HK-2 (cell line): ENCODE measurements at regions not wholly inside any gene's neighbourhood (a gene's known extent, or its start where the extent isn't known, plus 50 kb on each side); places are given as distances from the start of the nearest gene placed in this dataset.
"Not testable (repeated sequence)": the region's sequence is repeated elsewhere in the genome, so short reads cannot be mapped to it uniquely, and the experiment has no call there.

Experiments used
- DNase-seq: peaks from one replicate; pipeline ENCODE4 v3.0.0-alpha.2; 2018; ENCODE audit not compliant: unreplicated experiment

- no peak for DNase-seq
Observed at GRCh38 chr4:59608466-59608865, 1591.7 kb upstream of the ADGRL3 start.

DNA sequence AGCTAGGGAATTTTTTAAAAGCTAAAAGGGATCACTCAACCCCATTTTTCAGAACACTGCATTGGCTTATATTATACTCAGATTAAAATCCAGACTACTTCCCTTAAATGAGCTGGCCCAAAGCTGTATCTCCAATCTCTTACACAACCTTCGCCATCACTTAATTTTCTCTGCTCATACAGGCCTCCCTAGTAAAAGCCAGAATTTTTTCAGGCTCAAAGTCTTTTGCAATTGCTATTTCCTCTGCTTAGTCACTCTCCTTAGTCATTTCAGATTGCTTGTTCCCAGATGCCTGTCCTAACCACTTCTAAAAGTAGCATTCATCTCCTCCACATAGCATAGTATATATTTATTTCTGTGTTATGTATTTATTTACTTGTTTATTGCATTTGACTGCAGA, 1587.9 kb upstream of the ADGRL3 start:
- DNase-seq, result no peak

GRCh38 chr4:59615316-59615715, 1584.8 kb upstream of the ADGRL3 start:
- DNase-seq, result no peak

GRCh38 chr4:59629348-59629747, 1570.8 kb upstream of the ADGRL3 start:
- DNase-seq, result no peak

GRCh38 chr4:59630235-59630634, 1569.9 kb upstream of the ADGRL3 start:
- DNase-seq, result no peak

GRCh38 chr4:59630922-59631321, 1569.2 kb upstream of the ADGRL3 start:
- DNase-seq, result no peak

DNA sequence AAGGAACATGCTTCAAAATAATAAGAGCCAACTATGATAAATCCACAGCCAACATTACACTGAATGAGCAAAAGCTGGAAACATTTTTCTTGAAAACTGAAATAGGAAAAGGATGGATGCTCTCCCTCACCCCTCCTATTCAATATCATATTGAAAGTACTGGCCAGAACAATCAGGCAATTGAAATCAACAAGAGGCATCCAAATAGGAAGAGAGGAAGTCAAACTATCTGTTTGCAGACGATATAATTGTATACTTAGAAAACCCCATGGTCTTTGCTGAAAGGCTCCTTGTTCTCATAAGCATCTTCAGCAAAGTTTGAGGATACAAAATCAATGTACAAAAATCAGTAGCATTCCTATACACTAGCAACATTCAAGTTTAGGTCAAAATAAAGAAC, 1562.5 kb upstream of the ADGRL3 start:
- no peak for DNase-seq

- no peak for DNase-seq
Observed at GRCh38 chr4:59643682-59644081, 1556.4 kb upstream of the ADGRL3 start.

DNA sequence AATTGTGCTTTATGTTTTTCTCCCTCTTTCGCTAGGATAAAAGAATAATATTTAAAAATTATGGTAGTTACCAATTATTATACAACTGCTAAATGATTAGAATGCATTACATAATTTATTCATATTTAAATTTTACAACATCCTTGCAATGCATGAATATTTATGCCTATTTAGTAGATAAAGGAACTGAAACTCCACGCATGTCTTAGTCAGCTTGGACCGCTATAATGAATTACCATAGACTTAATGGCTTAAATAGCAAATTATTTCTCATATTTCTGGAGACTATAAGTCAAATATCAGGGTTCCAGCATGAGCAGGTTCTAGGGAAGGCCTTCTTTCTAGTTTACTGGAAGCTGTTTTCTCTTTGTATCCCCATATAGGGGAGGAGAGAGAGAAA, 1555.4 kb upstream of the ADGRL3 start:
- no peak for DNase-seq

GRCh38 chr4:59646082-59646481, 1554.0 kb upstream of the ADGRL3 start:
- DNase-seq, result no peak

DNA sequence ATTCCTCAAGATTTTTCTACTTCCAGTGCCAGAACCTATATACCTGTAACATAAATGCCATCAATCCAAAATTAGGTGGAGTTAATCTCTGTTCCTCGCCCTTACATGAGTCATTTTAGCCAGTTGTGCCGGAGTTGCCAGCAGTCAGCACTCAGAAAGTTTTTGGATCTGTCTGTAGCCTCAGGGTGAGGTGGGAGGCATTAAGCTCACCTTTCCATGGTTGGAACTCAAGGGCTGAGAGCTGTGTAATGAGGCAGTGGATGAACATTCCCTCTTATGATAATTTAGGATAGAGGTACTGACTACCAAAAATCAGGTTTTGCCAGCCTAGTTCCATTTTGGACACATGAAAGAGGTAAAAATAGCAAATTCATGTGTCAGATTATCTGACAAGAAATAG, 1553.1 kb upstream of the ADGRL3 start:
- no peak for DNase-seq

GRCh38 chr4:59647500-59647899, 1552.6 kb upstream of the ADGRL3 start:
- DNase-seq, result no peak

GRCh38 chr4:59650861-59651260, 1549.3 kb upstream of the ADGRL3 start:
- DNase-seq, result no peak

- peak; percentile 34 for DNase-seq
Observed at GRCh38 chr4:59655996-59656395, 1544.1 kb upstream of the ADGRL3 start.

DNA sequence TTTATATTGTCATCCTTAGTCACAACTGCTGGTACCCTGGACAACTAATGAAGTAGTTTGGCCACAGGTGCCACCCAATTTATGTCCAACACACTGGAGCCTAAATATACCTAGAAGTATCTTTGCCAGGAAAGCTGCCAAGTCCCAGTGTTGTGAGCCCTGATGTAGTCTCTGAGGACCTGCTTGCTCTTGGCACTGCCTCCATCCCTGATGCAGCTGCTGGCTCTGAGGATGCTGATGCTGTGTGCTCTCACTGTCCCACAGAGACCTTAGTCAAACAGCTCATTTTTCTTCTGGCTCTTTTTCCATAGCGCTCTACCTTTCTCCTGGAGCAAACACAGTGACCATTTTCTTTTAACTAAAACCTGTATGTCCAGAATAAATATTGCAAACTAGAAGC, 1535.4 kb upstream of the ADGRL3 start:
- no peak for DNase-seq

DNA sequence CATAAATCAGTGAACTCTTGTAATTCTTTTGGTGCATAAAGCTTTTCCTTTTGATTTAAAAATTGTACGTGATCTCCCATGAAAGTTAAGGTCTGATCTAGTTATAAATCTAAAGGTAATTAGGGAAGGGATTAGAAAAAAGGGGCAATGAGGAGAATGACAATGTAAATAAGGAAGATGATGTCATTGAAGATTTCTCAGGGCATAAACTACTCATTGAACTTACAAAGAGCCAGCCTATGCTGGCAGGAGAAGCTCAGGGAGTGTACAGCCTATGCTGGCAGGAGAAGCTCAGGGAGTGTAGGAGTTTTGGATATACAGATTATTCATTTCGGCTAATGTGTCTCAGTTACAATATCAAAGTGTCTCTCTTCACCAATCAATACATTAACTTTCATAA, 1533.5 kb upstream of the ADGRL3 start:
- no peak for DNase-seq

GRCh38 chr4:59671037-59671436, 1529.1 kb upstream of the ADGRL3 start:
- no peak for DNase-seq

GRCh38 chr4:59676389-59676788, 1523.7 kb upstream of the ADGRL3 start:
- DNase-seq, result no peak

DNA sequence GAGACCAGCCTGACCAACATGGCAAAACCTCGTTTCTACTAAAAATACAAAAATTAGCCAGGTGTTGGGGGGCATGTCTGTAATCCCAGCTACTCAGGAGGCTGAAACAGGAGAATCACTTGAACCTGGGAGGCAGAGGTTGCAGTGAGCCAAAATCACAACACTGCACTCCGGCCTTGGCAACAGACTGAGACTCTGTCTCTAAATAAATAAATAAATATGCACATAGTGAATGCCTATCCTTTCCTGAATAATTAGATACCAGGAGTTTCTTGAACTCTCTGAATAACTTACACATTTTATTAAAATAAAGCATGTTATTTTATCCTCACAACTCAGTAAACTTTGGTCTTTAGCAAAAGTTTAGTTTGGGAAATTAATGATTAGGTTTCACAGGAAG, 1523.1 kb upstream of the ADGRL3 start:
- DNase-seq, result not testable (repeated sequence)

GRCh38 chr4:59685626-59686025, 1514.5 kb upstream of the ADGRL3 start:
- no peak for DNase-seq

DNA sequence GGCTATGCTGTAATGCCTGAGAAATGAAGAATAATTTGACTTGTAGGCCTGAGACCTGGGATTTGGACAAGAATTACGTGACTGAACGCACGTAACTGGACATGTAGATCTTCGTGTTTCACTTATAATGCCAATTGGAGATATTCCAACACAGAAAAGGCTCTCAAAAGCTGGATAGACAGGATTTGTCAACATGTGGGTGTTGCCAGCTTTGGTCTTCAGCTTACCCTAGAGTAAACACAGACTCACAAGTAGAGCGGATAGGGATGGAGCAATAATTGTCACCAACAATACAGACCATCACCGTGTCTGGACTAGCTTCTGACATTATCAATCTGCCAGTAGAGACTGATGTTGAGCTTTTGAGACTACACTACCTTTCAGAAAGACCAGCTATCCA, 1511.0 kb upstream of the ADGRL3 start:
- no peak for DNase-seq

DNA sequence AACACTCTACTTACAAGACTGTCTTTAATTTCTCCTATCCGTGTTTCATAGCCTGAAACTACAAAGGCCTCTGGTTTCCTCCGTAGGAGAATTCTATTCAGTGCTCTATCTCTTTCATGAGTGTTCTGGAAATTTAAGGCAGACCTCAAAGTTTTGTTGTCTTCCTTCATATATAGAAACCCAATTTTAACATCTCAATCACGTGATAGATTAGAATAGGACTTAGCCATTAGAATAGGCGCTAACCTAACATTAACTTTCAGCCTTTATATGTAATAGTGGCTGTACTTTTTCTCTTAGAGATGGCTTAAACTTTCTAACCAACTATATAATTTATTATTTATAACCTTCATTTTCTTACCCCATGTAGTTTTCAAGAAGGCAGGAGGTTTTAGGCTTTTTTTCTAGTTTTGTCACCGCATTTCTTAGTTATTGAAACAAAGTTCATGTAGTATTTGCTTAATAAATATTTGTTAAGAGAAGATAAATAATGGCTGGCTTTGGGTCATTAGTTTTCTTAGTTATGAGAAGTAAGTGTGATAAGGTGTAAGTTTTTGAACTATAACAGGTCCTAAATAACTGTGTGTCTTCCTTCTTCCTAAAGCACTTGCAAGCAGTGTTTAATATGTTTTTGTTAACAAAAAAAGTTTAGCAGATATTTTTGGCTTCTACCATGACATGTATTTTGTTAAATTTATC, 1504.6 kb upstream of the ADGRL3 start:
- DNase-seq, result no peak

DNA sequence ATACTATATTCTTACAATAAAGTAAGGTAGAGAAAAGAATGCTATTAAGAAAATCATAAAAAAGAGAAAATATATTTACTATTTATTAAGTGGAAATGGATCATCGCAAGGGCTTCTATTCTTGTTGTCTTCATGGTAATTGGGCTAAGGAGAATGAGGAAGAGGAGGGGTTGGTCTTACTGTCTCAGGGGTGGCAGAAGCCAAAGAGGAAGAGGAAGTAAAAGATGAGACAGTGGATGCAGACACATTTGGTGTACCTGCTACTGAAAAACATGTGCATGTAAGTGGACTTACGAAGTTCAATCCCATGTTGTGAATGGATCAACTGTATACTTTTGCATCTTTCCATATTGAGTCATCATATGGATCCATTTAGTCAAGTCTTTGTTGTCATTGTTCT, 1502.1 kb upstream of the ADGRL3 start:
- no peak for DNase-seq

DNA sequence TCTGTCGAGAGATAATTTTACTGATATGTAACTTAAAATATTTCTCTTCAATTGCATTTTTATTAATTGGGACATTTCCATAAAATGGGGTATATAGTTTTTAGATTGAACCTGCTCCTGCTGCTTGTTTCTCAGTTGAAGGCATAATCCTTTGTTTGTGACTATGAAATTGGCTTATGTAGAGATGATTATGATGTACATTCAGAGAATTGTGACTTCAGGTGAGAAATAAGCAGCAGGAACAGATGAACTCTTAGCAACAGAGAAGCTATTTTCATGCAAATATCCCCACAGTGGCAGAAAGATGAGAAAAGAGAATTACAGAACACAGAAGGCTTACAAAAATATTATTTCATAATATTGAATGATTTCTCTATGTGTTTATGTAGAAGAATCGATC, 1499.5 kb upstream of the ADGRL3 start:
- DNase-seq, result no peak
